ENCODE measurements at regions not wholly inside any gene's neighbourhood (a gene's known extent, or its start where the extent isn't known, plus 50 kb on each side); places are given as distances from the start of the nearest gene placed in this dataset.

- TF ChIP-seq CTCF (IDR thresholded peaks at IDR 0.05) (no peak), POLR2A (IDR thresholded peaks at IDR 0.05) (no peak)
Observed at GRCh38 chr7:110386913-110387312, 704.0 kb upstream of the LRRN3 start.

All from body of pancreas (tissue), 4 donors.